Naive B cell (primary cell): ENCODE measurements at regions not wholly inside any gene's neighbourhood (a gene's known extent, or its start where the extent isn't known, plus 50 kb on each side); places are given as distances from the start of the nearest gene placed in this dataset.
"Not testable (repeated sequence)": the region's sequence is repeated elsewhere in the genome, so short reads cannot be mapped to it uniquely, and the experiment has no call there.

ENCODE experiments used
- ATAC-seq, 2 donors: fragments of 150-1000 bp; cut with Tn5 transposase; 2 replicates each; pipeline ENCODE4 v1.10.0; 2021; ENCODE audit warnings: low read depth in 2 of 2, mild to moderate bottlenecking in 2 of 2, moderate library complexity in 2 of 2
- DNase-seq: peaks from one replicate; pipeline ENCODE4 v3.0.0; 2022
- H3K27ac Mint-ChIP-seq, 6 donors: one replicate each; pipeline ENCODE4 v1.8.0; 2020 to 2022; ENCODE audit warnings: mild to moderate bottlenecking in 6 of 6, mixed read lengths in 6 of 6, moderate library complexity in 5 of 6, inconsistent platforms in 2 of 6
- H3K27me3 Mint-ChIP-seq, 3 donors: one replicate each; pipeline ENCODE4 v1.8.0; 2021 to 2022; ENCODE audit warnings: mixed read lengths in 3 of 3, mild to moderate bottlenecking in 1 of 3
- H3K36me3 Mint-ChIP-seq, 2 donors: one replicate each; pipeline ENCODE4 v1.8.0; 2020 to 2022; ENCODE audit warnings: mixed read lengths in 2 of 2, inconsistent platforms in 1 of 2, mild to moderate bottlenecking in 1 of 2
- H3K4me1 Mint-ChIP-seq, 3 donors: one replicate each; pipeline ENCODE4 v1.8.0; 2020 to 2022; ENCODE audit warnings: mixed read lengths in 3 of 3, inconsistent platforms in 1 of 3, mild to moderate bottlenecking in 1 of 3, moderate library complexity in 1 of 3
- H3K4me3 Mint-ChIP-seq, 8 donors: one replicate each; pipeline ENCODE4 v1.8.0; 2020 to 2022; ENCODE audit warnings: mild to moderate bottlenecking in 8 of 8, mixed read lengths in 8 of 8, moderate library complexity in 8 of 8, inconsistent platforms in 2 of 8
- H3K9me3 Mint-ChIP-seq, 7 donors: one replicate each; pipeline ENCODE4 v1.8.0; 2020 to 2022; ENCODE audit warnings: mixed read lengths in 7 of 7, mild to moderate bottlenecking in 5 of 7, inconsistent platforms in 2 of 7, moderate library complexity in 1 of 7

DNA sequence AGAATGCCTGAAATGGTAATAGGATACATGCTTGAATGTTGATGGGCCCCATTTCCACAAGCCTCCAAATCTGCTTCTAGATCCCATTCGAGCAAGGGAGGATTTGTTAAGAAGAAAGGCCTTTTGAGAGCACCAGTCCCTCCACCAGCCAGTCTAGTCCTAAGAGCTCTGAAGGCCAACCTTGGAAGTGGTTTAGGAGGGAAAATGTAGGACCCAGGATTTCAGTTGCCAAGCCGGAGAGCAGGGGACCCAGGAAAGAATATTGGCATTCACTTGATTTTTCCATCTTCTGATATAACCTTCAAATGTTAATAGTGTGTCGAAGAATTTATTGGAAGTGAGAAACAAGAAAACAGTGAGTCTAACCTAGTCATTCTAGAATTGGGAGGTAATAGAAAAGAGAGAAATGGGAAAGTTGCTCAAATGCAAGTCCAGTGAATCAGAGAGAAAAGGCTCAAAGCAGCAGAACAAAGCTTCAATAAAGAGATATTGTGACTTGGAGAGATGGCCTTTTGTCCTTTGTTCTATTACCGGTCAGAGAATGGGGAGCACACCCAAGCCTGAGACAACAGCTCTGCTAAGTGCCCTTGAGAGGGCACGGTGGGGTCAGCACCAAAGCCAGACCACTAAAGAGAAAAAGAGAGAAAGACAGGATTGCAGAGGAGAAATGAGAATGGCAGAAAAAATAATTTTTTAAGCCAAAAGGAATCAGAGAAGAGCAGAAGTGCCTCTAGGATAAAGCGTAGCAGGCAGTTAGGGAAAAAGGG, 130.0 kb downstream of the SPDYE17 start:
- H3K9me3 Mint-ChIP-seq, H3K27ac Mint-ChIP-seq, H3K4me1 Mint-ChIP-seq, H3K4me3 Mint-ChIP-seq, DNase-seq, H3K36me3 Mint-ChIP-seq, H3K27me3 Mint-ChIP-seq, ATAC-seq: not testable (repeated sequence)

DNA sequence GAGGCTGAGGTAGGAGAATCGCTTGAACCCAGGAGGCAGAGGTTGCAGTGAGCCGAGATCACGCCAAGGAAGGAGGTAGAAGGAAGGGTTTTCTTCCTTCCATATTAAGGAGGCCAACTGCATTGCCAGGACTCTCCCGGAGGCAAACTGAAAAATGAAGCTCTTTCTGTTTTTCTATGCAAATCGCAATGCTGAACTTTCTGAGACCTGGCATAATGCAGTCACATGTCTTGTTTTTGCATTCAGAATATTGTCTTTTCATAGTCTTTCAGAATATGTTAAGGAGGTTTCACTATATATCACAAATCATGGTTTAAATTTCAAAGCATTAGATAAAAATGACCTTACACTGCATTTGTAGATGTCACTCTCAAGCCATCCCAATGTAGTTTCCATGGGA, 133.4 kb downstream of the SPDYE17 start:
- not testable (repeated sequence) for H3K4me3 Mint-ChIP-seq, H3K27ac Mint-ChIP-seq, DNase-seq, H3K9me3 Mint-ChIP-seq, H3K4me1 Mint-ChIP-seq, H3K36me3 Mint-ChIP-seq, ATAC-seq
- peaks cover 3 to 12% (median 4%) of the 10 kb centered on the region in 3 donors for H3K27me3 Mint-ChIP-seq

GRCh38 chr7:76897007-76897406, 135.2 kb downstream of the SPDYE17 start:
- not testable (repeated sequence) for H3K9me3 Mint-ChIP-seq, H3K27ac Mint-ChIP-seq, ATAC-seq, H3K4me3 Mint-ChIP-seq, H3K36me3 Mint-ChIP-seq, DNase-seq, H3K4me1 Mint-ChIP-seq
- peaks cover 5 to 15% (median 5%) of the 10 kb centered on the region in 3 donors for H3K27me3 Mint-ChIP-seq

DNA sequence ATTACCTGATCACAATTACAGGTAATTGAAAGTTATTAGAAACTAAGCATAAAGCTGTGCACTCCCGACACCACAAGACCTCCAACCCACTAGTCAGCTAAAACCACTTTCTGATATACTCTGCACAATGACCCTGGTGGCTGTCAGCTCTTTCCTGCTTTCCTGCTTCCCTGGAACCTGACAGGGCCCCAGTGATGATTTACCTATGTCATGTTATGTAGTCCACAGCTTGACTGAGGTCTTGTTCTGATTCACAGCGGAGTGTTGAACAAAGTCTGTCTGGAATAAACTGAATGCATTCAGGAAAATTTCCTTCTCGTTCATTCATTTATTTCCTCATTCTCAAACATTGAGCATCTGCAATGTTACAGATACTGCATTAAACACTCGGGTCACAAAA, 136.5 kb downstream of the SPDYE17 start:
- H3K36me3 Mint-ChIP-seq, H3K9me3 Mint-ChIP-seq, H3K4me1 Mint-ChIP-seq: not testable (repeated sequence)

DNA sequence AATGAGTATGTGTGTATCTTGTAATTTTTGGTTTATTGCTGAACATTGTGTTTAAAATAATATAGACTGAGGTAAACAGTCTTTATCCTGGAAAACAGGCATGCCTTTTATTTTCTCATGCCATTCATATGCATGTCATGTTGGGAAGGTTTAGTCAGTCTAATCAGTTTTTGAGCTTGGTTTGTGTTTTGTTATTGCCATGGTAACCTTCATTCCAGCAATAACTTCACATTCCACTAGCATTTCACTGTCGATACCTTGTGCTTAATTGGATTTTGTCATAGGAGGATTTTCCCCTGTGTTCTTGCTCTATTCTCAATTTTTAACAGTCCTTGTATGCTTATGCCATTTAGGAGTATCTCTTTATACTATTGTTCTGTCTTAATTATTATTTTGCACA, 140.4 kb downstream of the SPDYE17 start:
- H3K27ac Mint-ChIP-seq, H3K4me1 Mint-ChIP-seq, H3K4me3 Mint-ChIP-seq, DNase-seq, ATAC-seq, H3K36me3 Mint-ChIP-seq: not testable (repeated sequence)
- Mint-ChIP-seq H3K9me3 (peaks cover 0 to 12% (median 2%) of the 10 kb centered on the region in 7 donors), H3K27me3 (peaks cover 5 to 14% (median 8%) of the 10 kb centered on the region in 3 donors)

More for the DNA sequence above, 136.5 kb downstream of the SPDYE17 start:
- not testable (repeated sequence) for H3K27ac Mint-ChIP-seq, DNase-seq, ATAC-seq, H3K4me3 Mint-ChIP-seq
- peaks cover 5 to 14% (median 8%) of the 10 kb centered on the region in 3 donors for H3K27me3 Mint-ChIP-seq

GRCh38 chr7:76879733-76880288, 152.3 kb downstream of the SPDYE17 start:
- peaks cover 0 to 11% (median 5%) of the 10 kb centered on the region in 3 donors for H3K27me3 Mint-ChIP-seq
- not testable (repeated sequence) for H3K4me3 Mint-ChIP-seq

GRCh38 chr7:76875760-76876159, 156.4 kb downstream of the SPDYE17 start:
- not testable (repeated sequence) for H3K9me3 Mint-ChIP-seq, H3K36me3 Mint-ChIP-seq, H3K4me1 Mint-ChIP-seq, H3K27ac Mint-ChIP-seq, ATAC-seq, DNase-seq, H3K4me3 Mint-ChIP-seq
- peaks cover 0 to 11% (median 0%) of the 10 kb centered on the region in 3 donors for H3K27me3 Mint-ChIP-seq

More at GRCh38 chr7:76879733-76880288, 152.3 kb downstream of the SPDYE17 start:
- DNase-seq, H3K4me1 Mint-ChIP-seq, H3K9me3 Mint-ChIP-seq, ATAC-seq, H3K27ac Mint-ChIP-seq, H3K36me3 Mint-ChIP-seq: not testable (repeated sequence)

DNA sequence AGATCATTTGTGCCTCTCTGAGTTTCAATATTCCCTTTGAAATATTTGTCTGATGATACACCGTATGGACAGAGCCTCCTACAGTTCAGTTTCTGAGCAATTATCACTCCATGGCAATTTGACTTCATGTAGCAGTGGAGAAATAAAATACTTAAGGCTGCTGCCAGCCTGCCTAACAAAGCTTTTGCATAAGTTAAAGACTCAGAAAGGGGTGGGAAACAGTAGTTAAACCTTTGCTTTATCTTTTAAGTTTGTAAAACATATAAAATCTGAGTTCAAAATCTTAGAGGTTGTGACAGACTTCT, 161.7 kb downstream of the SPDYE17 start:
- not testable (repeated sequence) for H3K4me3 Mint-ChIP-seq, H3K4me1 Mint-ChIP-seq, DNase-seq, H3K9me3 Mint-ChIP-seq, H3K27ac Mint-ChIP-seq, H3K27me3 Mint-ChIP-seq, ATAC-seq, H3K36me3 Mint-ChIP-seq

DNA sequence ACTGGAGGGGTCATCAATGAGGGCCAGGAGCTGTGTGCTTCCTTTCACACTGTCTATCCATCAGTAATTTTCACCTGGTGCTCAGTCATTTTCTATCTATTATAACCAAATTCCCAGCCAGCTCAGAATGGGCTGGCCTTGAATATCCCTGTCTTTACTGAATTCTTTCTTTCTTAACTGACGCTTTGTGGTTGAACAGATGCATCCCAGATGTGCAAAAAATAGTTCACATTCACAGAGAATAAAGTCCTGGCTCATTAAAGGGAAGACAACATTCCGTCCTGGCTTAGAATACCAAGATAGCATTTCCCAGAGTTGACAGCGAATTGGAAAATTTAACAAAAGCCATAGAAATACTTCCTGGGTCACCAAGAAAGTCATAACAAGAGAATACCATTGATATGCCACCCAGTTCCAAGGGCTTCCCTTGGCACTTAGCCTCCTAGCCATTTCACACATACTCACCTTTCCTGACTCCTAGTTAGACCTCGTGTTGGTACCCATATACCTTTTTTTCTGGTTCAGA, 164.7 kb downstream of the SPDYE17 start:
- H3K9me3 Mint-ChIP-seq, H3K36me3 Mint-ChIP-seq, H3K4me1 Mint-ChIP-seq, H3K4me3 Mint-ChIP-seq, H3K27ac Mint-ChIP-seq, DNase-seq, ATAC-seq: not testable (repeated sequence)
- H3K27me3 Mint-ChIP-seq = peaks cover 0 to 11% (median 11%) of the 10 kb centered on the region in 3 donors

DNA sequence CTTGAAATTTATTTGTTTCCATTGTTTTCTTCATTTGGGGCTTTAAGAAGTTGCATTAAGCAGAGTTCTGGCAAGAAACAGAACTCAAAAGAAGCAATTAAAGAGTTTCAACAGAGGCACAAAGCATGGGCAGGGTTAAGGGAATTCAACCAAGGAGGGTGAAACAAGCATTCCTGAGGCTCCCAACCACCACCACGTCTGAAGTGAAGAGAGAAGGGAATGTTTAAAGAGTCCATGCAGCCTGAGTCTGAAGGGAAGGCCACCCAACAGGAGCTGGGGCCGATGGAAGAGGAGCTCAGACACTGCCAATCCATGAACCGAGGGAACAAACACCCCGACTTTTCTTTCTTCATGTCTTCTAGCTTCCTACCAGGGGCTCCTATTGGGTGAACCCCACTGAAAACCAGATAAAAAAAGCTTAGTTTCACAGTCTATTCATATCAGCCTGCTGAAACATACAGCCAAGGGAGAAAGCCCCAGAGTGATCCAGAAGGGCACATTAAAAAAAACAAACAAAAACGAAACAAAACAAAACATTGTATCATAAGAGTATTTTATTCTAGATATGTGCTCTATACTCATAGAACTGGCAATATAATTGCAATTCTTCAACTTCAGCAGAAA, 168.9 kb downstream of the SPDYE17 start:
- peaks cover 11 to 15% (median 14%) of the 10 kb centered on the region in 3 donors for H3K27me3 Mint-ChIP-seq
- not testable (repeated sequence) for H3K27ac Mint-ChIP-seq, H3K4me3 Mint-ChIP-seq, DNase-seq, ATAC-seq, H3K9me3 Mint-ChIP-seq, H3K36me3 Mint-ChIP-seq, H3K4me1 Mint-ChIP-seq

DNA sequence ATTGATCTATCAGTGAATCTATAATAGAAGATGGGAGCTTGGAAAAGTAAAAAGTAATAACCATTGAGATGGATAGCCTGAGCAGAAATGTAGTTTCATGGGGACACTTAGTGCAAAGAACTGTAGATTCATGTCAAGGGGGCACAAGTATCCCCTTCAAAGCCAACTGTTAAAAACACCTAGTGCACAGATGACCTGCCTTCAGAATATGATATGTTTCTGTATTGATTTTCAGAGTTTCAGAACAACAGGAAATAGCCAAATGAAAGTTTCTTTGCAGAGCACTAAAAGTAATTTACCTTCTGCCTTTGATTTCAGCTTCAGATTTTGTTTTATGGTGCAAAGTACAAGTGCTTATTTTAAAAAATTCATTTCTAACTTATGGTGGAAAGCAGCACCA, 169.9 kb downstream of the SPDYE17 start:
- H3K27me3 Mint-ChIP-seq = peaks cover 11 to 15% (median 14%) of the 10 kb centered on the region in 3 donors
- not testable (repeated sequence) for H3K9me3 Mint-ChIP-seq, H3K27ac Mint-ChIP-seq, ATAC-seq, H3K4me3 Mint-ChIP-seq, H3K4me1 Mint-ChIP-seq, H3K36me3 Mint-ChIP-seq, DNase-seq

DNA sequence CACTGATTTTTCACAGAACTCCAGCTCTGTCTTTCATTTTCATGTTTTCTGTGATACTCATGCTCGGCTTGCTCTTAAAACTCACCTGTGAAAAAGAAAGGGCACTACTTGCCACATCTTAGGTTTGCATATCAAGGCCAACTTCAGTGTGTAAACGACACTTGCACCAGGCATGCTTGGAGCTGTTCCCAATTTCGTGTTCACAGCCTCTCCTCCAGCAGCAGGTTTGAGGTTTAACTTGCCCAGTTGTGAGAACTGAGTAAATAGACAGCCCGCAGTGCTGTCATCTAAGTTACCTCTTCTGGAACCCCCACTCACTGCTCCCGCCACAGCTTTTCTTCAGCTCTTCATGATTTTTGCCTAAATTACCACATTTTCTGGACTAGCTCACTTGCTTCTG, 172.2 kb downstream of the SPDYE17 start:
- not testable (repeated sequence) for H3K36me3 Mint-ChIP-seq, H3K4me3 Mint-ChIP-seq, H3K27ac Mint-ChIP-seq, ATAC-seq, H3K9me3 Mint-ChIP-seq, DNase-seq, H3K4me1 Mint-ChIP-seq
- H3K27me3 Mint-ChIP-seq = peaks cover 10 to 21% (median 16%) of the 10 kb centered on the region in 3 donors

GRCh38 chr7:76854631-76855030, 177.5 kb downstream of the SPDYE17 start:
- H3K4me3 Mint-ChIP-seq, H3K27ac Mint-ChIP-seq, H3K27me3 Mint-ChIP-seq, H3K9me3 Mint-ChIP-seq, H3K4me1 Mint-ChIP-seq, H3K36me3 Mint-ChIP-seq, DNase-seq, ATAC-seq: not testable (repeated sequence)
